Endothelial cell of umbilical vein (primary cell): ENCODE measurements at regions not wholly inside any gene's neighbourhood (a gene's known extent, or its start where the extent isn't known, plus 50 kb on each side); places are given as distances from the start of the nearest gene placed in this dataset.

Experiments used
- CTCF ChIP-seq, 2 donors: IDR thresholded peaks; 1 replicate in 1 of 2; 2 replicates in 1 of 2; pipeline ENCODE4 v1.5.1; 2011; ENCODE audit warnings: low read length in 2 of 2, mild to moderate bottlenecking in 2 of 2, moderate library complexity in 2 of 2, control low read depth in 1 of 2, inconsistent platforms in 1 of 2, low read depth in 1 of 2; ENCODE audit not compliant: insufficient read depth in 1 of 2; ENCODE audit errors: extremely low read depth in 1 of 2
- EZH2 ChIP-seq: IDR thresholded peaks from 2 replicates; pipeline ENCODE4 v1.6.1; 2012; ENCODE audit warnings: borderline replicate concordance, low read depth, mild to moderate bottlenecking, moderate library complexity, low read length, inconsistent platforms; ENCODE audit not compliant: severe bottlenecking
- FOS ChIP-seq: IDR thresholded peaks from 2 replicates; pipeline ENCODE4 v1.6.1; 2011; ENCODE audit warnings: mild to moderate bottlenecking, low read length, moderate library complexity, borderline replicate concordance; ENCODE audit not compliant: insufficient read depth
- GATA2 ChIP-seq: IDR thresholded peaks from 2 replicates; pipeline ENCODE4 v1.7.0; 2011; ENCODE audit warnings: low read depth, mild to moderate bottlenecking, moderate library complexity, mixed read lengths, low read length; ENCODE audit not compliant: insufficient read length, insufficient read depth
- JUN ChIP-seq: IDR thresholded peaks from 2 replicates; pipeline ENCODE4 v1.6.1; 2011; ENCODE audit warnings: borderline replicate concordance, low read depth; ENCODE audit not compliant: insufficient read length, insufficient read depth
- MYC ChIP-seq: IDR thresholded peaks from one replicate; pipeline ENCODE4 v1.6.1; 2011; ENCODE audit warnings: mild to moderate bottlenecking, low read depth, low read length
- POLR2A ChIP-seq: IDR thresholded peaks from 2 replicates; pipeline ENCODE4 v1.6.1; 2012; ENCODE audit warnings: low read depth, mild to moderate bottlenecking, control low read depth, low read length
- POLR2AphosphoS5 ChIP-seq: IDR thresholded peaks from 2 replicates; pipeline ENCODE4 v1.6.1; 2012; ENCODE audit warnings: low read depth, mild to moderate bottlenecking, control low read depth, low read length, moderate library complexity; ENCODE audit not compliant: insufficient read depth
- TF ChIP-seq, protein P1 (sequence below): IDR thresholded peaks from 2 replicates; pipeline ENCODE4 v1.6.1; 2011; ENCODE audit not compliant: insufficient read depth, insufficient read length

GRCh38 chr5:12175914-12176585, 271.8 kb upstream of the CTNND2 start:
- TF ChIP-seq CTCF (IDR thresholded peaks at IDR 0.05; ENCODE audit: extremely low read depth in 1 of 2, insufficient read depth in 1 of 2, low read depth in 1 of 2, low read length in 2 of 2) (no peak), EZH2 (no peak), JUN (no peak), GATA2 (no peak), POLR2AphosphoS5 (no peak), POLR2A (no peak), MYC (no peak), FOS (no peak)
- TF ChIP-seq, protein P1, sequence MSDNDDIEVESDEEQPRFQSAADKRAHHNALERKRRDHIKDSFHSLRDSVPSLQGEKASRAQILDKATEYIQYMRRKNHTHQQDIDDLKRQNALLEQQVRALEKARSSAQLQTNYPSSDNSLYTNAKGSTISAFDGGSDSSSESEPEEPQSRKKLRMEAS = no peak
